Astrocyte (in vitro differentiated cells and primary cell): ENCODE measurements at regions not wholly inside any gene's neighbourhood (a gene's known extent, or its start where the extent isn't known, plus 50 kb on each side); places are given as distances from the start of the nearest gene placed in this dataset.

Source experiments
- CTCF ChIP-seq: IDR thresholded peaks from 2 replicates; pipeline ENCODE4 v1.5.1; 2011; ENCODE audit warnings: low read depth, mild to moderate bottlenecking, inconsistent platforms, low read length, moderate library complexity; ENCODE audit not compliant: insufficient read depth
- EZH2 ChIP-seq: IDR thresholded peaks from 2 replicates; pipeline ENCODE4 v1.6.1; 2012; ENCODE audit warnings: mild to moderate bottlenecking, low read length, inconsistent platforms; ENCODE audit not compliant: insufficient read depth

DNA sequence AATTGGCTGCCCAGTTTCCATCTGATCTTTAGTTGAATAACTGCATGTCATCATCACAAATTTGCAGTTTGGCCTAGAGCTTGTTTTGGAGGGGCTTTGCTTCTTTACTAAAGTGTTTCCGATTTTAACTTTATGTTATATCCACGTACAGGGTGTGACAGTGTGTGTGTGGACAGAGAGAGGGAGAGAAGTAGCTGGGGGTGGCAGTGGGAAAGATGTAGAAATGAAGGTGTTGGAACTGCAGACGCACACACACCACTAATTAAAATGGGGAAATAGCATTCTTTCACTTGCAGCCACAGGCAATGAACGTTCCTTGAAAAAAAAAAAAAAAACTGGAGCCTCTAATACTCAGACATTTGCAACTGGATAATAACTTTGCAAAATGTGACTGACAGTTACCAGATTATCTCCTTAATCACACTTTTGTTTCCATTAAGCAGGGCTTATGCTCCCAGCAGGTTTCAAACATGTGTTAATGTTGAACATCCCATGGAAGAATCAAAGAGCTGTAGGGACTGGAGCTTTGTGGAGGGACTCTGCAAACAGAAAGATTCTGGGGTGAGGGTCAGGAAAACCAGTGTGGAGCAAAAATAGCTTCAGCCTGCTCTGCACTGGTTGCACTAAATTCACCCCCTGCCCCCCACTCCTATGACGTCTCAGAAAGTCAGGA lies 238.1 kb upstream of the TENM4 start:
- TF ChIP-seq CTCF (no peak), EZH2 (no peak)
